K562 (cell line): ENCODE measurements at regions not wholly inside any gene's neighbourhood (a gene's known extent, or its start where the extent isn't known, plus 50 kb on each side); places are given as distances from the start of the nearest gene placed in this dataset.

Source experiments
- ATF7 ChIP-seq: fragments of 450-650 bp; IDR thresholded peaks from 2 replicates; pipeline ENCODE4 v1.7.1; 2014; ENCODE audit warnings: mild to moderate bottlenecking, moderate library complexity
- FOXJ3 ChIP-seq: sonication (generic); formaldehyde crosslinking; IDR thresholded peaks from 2 replicates; pipeline ENCODE4 v1.4.0; 2020; ENCODE audit warnings: mild to moderate bottlenecking, missing genetic modification reagents
- HIVEP1 ChIP-seq: fragments of 250-450 bp; sonication (Bioruptor Pico); IDR thresholded peaks from 2 replicates; pipeline ENCODE4 v1.4.0; 2020; ENCODE audit warnings: mild to moderate bottlenecking
- NFE2 ChIP-seq: IDR thresholded peaks from 2 replicates; pipeline ENCODE4 v1.6.1; 2014; ENCODE audit warnings: antibody characterized with exemption, low read depth
- PRDM10 ChIP-seq: fragments of 450-650 bp; IDR thresholded peaks from 2 replicates; pipeline ENCODE4 v1.6.1; 2018; ENCODE audit not compliant: partially characterized antibody
- RBM22 ChIP-seq: fragments of 200-400 bp; formaldehyde crosslinking; IDR thresholded peaks from 2 replicates; pipeline ENCODE4 v1.6.1; 2018; ENCODE audit warnings: low read length, low read depth; ENCODE audit not compliant: poor library complexity, severe bottlenecking
- RHOXF2B ChIP-seq: fragments of 250-450 bp; sonication (Bioruptor Pico); conservative IDR thresholded peaks from 2 replicates; pipeline ENCODE4 v1.5.1; 2021
- THAP12 ChIP-seq: fragments of 250-450 bp; sonication (Bioruptor Pico); IDR thresholded peaks from 2 replicates; pipeline ENCODE4 v1.9.0; 2021; ENCODE audit warnings: mild to moderate bottlenecking, inconsistent platforms
- THRB ChIP-seq: fragments of 450-650 bp; formaldehyde crosslinking; conservative IDR thresholded peaks from 2 replicates; pipeline ENCODE4 v1.4.0; 2022; ENCODE audit warnings: mild to moderate bottlenecking, missing genetic modification characterization
- ZNF282 ChIP-seq: sonication (generic); formaldehyde crosslinking; IDR thresholded peaks from 2 replicates; pipeline ENCODE4 v1.8.1; 2023; ENCODE audit warnings: missing genetic modification reagents
- ZNF318 ChIP-seq, 2 experiments: fragments of 450-650 bp; IDR thresholded peaks; 2 replicates each; pipeline ENCODE4 v1.6.1; 2016; ENCODE audit warnings: mild to moderate bottlenecking in 2 of 2, borderline replicate concordance in 1 of 2, low read depth in 1 of 2, moderate library complexity in 1 of 2

GRCh38 chr12:28766398-28766797 lies 382.7 kb upstream of the FAR2 start (continued):
- no peak for TF ChIP-seq ZNF318 (IDR thresholded peaks at IDR 0.05; ENCODE audit: borderline replicate concordance in 1 of 2, low read depth in 1 of 2)
- no peak for TF ChIP-seq HIVEP1
- TF ChIP-seq ATF7 = no peak
- no peak for TF ChIP-seq THAP12 (CRISPR knock-in tag)
- TF ChIP-seq THRB = no peak
- no peak for TF ChIP-seq PRDM10
- no peak for TF ChIP-seq RHOXF2B (CRISPR knock-in tag)
- no peak for TF ChIP-seq ZNF282 (CRISPR knock-in tag)
- no peak for TF ChIP-seq RBM22
- TF ChIP-seq FOXJ3 = no peak
- TF ChIP-seq NFE2 = no peak
- TF ChIP-seq, all 486 proteins: peak for 0
